ENCODE measurements at regions not wholly inside any gene's neighbourhood (a gene's known extent, or its start where the extent isn't known, plus 50 kb on each side); places are given as distances from the start of the nearest gene placed in this dataset.
"Not testable (repeated sequence)": the region's sequence is repeated elsewhere in the genome, so short reads cannot be mapped to it uniquely, and the experiment has no call there.

DNA sequence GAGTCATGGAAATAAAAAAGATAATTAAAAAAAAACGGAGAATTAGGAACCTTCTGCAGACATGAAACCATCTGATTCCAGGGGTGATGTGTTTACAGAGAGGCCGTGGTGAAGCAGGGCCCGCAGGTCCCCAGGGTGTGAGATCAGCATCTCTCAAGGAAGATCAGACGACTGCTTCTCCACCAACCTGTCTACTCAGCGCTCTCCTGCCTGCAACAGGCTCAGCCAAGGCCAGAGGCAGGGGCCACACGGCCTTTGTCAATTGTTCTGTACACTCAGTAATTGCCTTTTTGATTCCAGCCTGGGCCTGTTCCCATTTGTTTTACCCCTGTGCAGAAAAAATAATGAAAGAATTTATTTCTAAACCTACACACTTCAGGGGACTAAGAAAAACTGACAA, 124.6 kb downstream of the NXPE2 start:
- Histone ChIP-seq H3K27me3 (ENCODE audit: insufficient read depth, insufficient read length) (no peaks in the 10 kb centered on the region), H3K9me3 (ENCODE audit: insufficient read depth, low read length) (no peaks in the 10 kb centered on the region), H3K4me1 (ENCODE audit: insufficient read depth, insufficient read length) (no peaks in the 10 kb centered on the region), H3K36me3 (ENCODE audit: insufficient read depth, insufficient read length, low read length) (no peaks in the 10 kb centered on the region), H3K9ac (ENCODE audit: insufficient read length, low read depth) (no peak overlapping the region), H3K4me3 (ENCODE audit: insufficient read length, low read depth) (no peak overlapping the region)
- no peak for TF ChIP-seq YY1 (IDR thresholded peaks at IDR 0.05; ENCODE audit: insufficient read depth, insufficient read length)
- no peak for TF ChIP-seq ZNF274 (IDR thresholded peaks at IDR 0.05; ENCODE audit: low read depth, low read length)
- TF ChIP-seq SUZ12 (IDR thresholded peaks at IDR 0.05; ENCODE audit: extremely low read depth, insufficient read depth, insufficient read length), result no peak
- no peak for DNase-seq (ENCODE audit: low read depth, low spot score)

DNA sequence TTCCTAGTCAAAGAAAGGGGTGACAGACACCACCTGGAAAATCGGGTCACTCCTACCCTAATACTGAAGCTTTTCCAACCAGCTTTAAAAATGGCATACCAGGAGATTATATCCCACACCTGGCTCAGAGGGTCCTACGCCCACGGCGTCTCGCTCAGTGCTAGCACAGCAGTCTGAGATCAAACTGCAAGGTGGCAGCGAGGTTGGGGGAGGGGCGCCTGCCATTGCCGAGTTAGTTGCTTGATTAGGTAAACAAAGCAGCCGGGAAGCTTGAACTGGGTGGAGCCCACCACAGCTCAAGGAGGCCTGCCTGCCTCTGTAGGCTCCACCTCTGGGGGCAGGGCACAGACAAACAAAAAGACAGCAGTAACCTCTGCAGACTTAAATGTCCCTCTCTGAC, 127.1 kb downstream of the NXPE2 start:
- H3K36me3 ChIP-seq (ENCODE audit: insufficient read depth, insufficient read length, low read length); H3K4me1 ChIP-seq (ENCODE audit: insufficient read depth, insufficient read length); H3K27me3 ChIP-seq (ENCODE audit: insufficient read depth, insufficient read length); H3K9me3 ChIP-seq (ENCODE audit: insufficient read depth, low read length); DNase-seq (ENCODE audit: low read depth, low spot score); H3K4me3 ChIP-seq (ENCODE audit: insufficient read length, low read depth); H3K9ac ChIP-seq (ENCODE audit: insufficient read length, low read depth): not testable (repeated sequence)

DNA sequence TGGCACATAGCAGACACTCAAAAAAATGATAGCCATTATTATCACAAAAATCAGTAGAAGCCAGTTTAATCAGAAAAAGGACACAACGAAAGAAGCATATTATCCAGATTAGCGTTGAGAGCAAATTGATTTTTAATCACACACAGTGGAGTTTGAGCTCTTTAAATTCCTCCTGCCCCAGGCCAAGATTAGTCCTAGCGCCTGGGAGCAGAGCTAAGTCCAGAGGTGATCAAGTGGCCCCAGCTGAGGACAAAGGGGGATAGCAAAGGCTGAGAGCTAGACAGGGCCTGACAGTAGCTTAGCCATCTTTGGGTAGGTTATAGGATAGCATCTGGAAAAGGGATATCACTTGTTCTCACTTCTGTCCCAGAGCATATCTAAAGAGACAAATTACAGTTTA, 133.6 kb downstream of the NXPE2 start:
- H3K4me3 ChIP-seq (ENCODE audit: insufficient read length, low read depth), result no peak overlapping the region
- no peak for TF ChIP-seq SUZ12 (IDR thresholded peaks at IDR 0.05; ENCODE audit: extremely low read depth, insufficient read depth, insufficient read length)
- TF ChIP-seq YY1 (IDR thresholded peaks at IDR 0.05; ENCODE audit: insufficient read depth, insufficient read length), result no peak
- TF ChIP-seq ZNF274 (IDR thresholded peaks at IDR 0.05; ENCODE audit: low read depth, low read length), result no peak
- H3K9me3 ChIP-seq (ENCODE audit: insufficient read depth, low read length), result no peaks in the 10 kb centered on the region
- no peak for DNase-seq (ENCODE audit: low read depth, low spot score)
- H3K9ac ChIP-seq (ENCODE audit: insufficient read length, low read depth), result no peak overlapping the region
- H3K4me1 ChIP-seq (ENCODE audit: insufficient read depth, insufficient read length), result no peaks in the 10 kb centered on the region
- H3K27me3 ChIP-seq (ENCODE audit: insufficient read depth, insufficient read length), result no peaks in the 10 kb centered on the region
- H3K36me3 ChIP-seq (ENCODE audit: insufficient read depth, insufficient read length, low read length), result no peaks in the 10 kb centered on the region

GRCh38 chr11:114812733-114813132, 134.4 kb downstream of the NXPE2 start:
- no peak for DNase-seq (ENCODE audit: low read depth, low spot score)
- H3K9ac ChIP-seq (ENCODE audit: insufficient read length, low read depth), result no peak overlapping the region

GRCh38 chr11:114813189-114813718, 134.9 kb downstream of the NXPE2 start:
- H3K27me3 ChIP-seq (ENCODE audit: insufficient read depth, insufficient read length), result no peaks in the 10 kb centered on the region
- H3K36me3 ChIP-seq (ENCODE audit: insufficient read depth, insufficient read length, low read length), result no peaks in the 10 kb centered on the region
- no peak for DNase-seq (ENCODE audit: low read depth, low spot score)
- peaks cover 3% of the 10 kb centered on the region for H3K4me1 ChIP-seq (ENCODE audit: insufficient read depth, insufficient read length)
- no peak overlapping the region for H3K9ac ChIP-seq (ENCODE audit: insufficient read length, low read depth)
- no peak for TF ChIP-seq YY1 (IDR thresholded peaks at IDR 0.05; ENCODE audit: insufficient read depth, insufficient read length)
- H3K9me3 ChIP-seq (ENCODE audit: insufficient read depth, low read length), result no peaks in the 10 kb centered on the region
- no peak overlapping the region for H3K4me3 ChIP-seq (ENCODE audit: insufficient read length, low read depth)

More at GRCh38 chr11:114812733-114813132, 134.4 kb downstream of the NXPE2 start:
- Histone ChIP-seq H3K36me3 (ENCODE audit: insufficient read depth, insufficient read length, low read length) (no peaks in the 10 kb centered on the region), H3K4me1 (ENCODE audit: insufficient read depth, insufficient read length) (peaks cover 3% of the 10 kb centered on the region), H3K9me3 (ENCODE audit: insufficient read depth, low read length) (no peaks in the 10 kb centered on the region), H3K4me3 (ENCODE audit: insufficient read length, low read depth) (no peak overlapping the region), H3K27me3 (ENCODE audit: insufficient read depth, insufficient read length) (no peaks in the 10 kb centered on the region)
- TF ChIP-seq SUZ12 (IDR thresholded peaks at IDR 0.05; ENCODE audit: extremely low read depth, insufficient read depth, insufficient read length) (no peak), YY1 (IDR thresholded peaks at IDR 0.05; ENCODE audit: insufficient read depth, insufficient read length) (no peak), ZNF274 (IDR thresholded peaks at IDR 0.05; ENCODE audit: low read depth, low read length) (no peak)

GRCh38 chr11:114815176-114815575, 136.8 kb downstream of the NXPE2 start:
- peaks cover 3% of the 10 kb centered on the region for H3K4me1 ChIP-seq (ENCODE audit: insufficient read depth, insufficient read length)
- TF ChIP-seq YY1 (IDR thresholded peaks at IDR 0.05; ENCODE audit: insufficient read depth, insufficient read length), result no peak
- TF ChIP-seq ZNF274 (IDR thresholded peaks at IDR 0.05; ENCODE audit: low read depth, low read length), result no peak
- no peak for TF ChIP-seq SUZ12 (IDR thresholded peaks at IDR 0.05; ENCODE audit: extremely low read depth, insufficient read depth, insufficient read length)
- no peak overlapping the region for H3K4me3 ChIP-seq (ENCODE audit: insufficient read length, low read depth)
- H3K27me3 ChIP-seq (ENCODE audit: insufficient read depth, insufficient read length), result no peaks in the 10 kb centered on the region
- DNase-seq (ENCODE audit: low read depth, low spot score), result no peak
- H3K36me3 ChIP-seq (ENCODE audit: insufficient read depth, insufficient read length, low read length), result no peaks in the 10 kb centered on the region
- H3K9me3 ChIP-seq (ENCODE audit: insufficient read depth, low read length), result no peaks in the 10 kb centered on the region
- no peak overlapping the region for H3K9ac ChIP-seq (ENCODE audit: insufficient read length, low read depth)

- no peaks in the 10 kb centered on the region for H3K9me3 ChIP-seq (ENCODE audit: insufficient read depth, low read length)
- no peak overlapping the region for H3K9ac ChIP-seq (ENCODE audit: insufficient read length, low read depth)
- no peaks in the 10 kb centered on the region for H3K36me3 ChIP-seq (ENCODE audit: insufficient read depth, insufficient read length, low read length)
- no peak for DNase-seq (ENCODE audit: low read depth, low spot score)
- no peak for TF ChIP-seq YY1 (IDR thresholded peaks at IDR 0.05; ENCODE audit: insufficient read depth, insufficient read length)
- TF ChIP-seq ZNF274 (IDR thresholded peaks at IDR 0.05; ENCODE audit: low read depth, low read length), result no peak
- TF ChIP-seq SUZ12 (IDR thresholded peaks at IDR 0.05; ENCODE audit: extremely low read depth, insufficient read depth, insufficient read length), result no peak
- no peak overlapping the region for H3K4me3 ChIP-seq (ENCODE audit: insufficient read length, low read depth)
- peaks cover 3% of the 10 kb centered on the region for H3K4me1 ChIP-seq (ENCODE audit: insufficient read depth, insufficient read length)
- no peaks in the 10 kb centered on the region for H3K27me3 ChIP-seq (ENCODE audit: insufficient read depth, insufficient read length)
Measured at GRCh38 chr11:114815761-114816160, 137.4 kb downstream of the NXPE2 start.

GRCh38 chr11:114816791-114817190, 138.5 kb downstream of the NXPE2 start:
- no peak for TF ChIP-seq YY1 (IDR thresholded peaks at IDR 0.05; ENCODE audit: insufficient read depth, insufficient read length)
- no peak for TF ChIP-seq SUZ12 (IDR thresholded peaks at IDR 0.05; ENCODE audit: extremely low read depth, insufficient read depth, insufficient read length)
- TF ChIP-seq ZNF274 (IDR thresholded peaks at IDR 0.05; ENCODE audit: low read depth, low read length), result no peak
- no peak for DNase-seq (ENCODE audit: low read depth, low spot score)
- H3K4me3 ChIP-seq (ENCODE audit: insufficient read length, low read depth), result no peak overlapping the region
- peaks cover 3% of the 10 kb centered on the region for H3K4me1 ChIP-seq (ENCODE audit: insufficient read depth, insufficient read length)
- H3K27me3 ChIP-seq (ENCODE audit: insufficient read depth, insufficient read length), result no peaks in the 10 kb centered on the region
- no peak overlapping the region for H3K9ac ChIP-seq (ENCODE audit: insufficient read length, low read depth)
- no peaks in the 10 kb centered on the region for H3K9me3 ChIP-seq (ENCODE audit: insufficient read depth, low read length)
- no peaks in the 10 kb centered on the region for H3K36me3 ChIP-seq (ENCODE audit: insufficient read depth, insufficient read length, low read length)

All from NT2/D1 (cell line).